ENCODE measurements at regions not wholly inside any gene's neighbourhood (a gene's known extent, or its start where the extent isn't known, plus 50 kb on each side); places are given as distances from the start of the nearest gene placed in this dataset.

DNA sequence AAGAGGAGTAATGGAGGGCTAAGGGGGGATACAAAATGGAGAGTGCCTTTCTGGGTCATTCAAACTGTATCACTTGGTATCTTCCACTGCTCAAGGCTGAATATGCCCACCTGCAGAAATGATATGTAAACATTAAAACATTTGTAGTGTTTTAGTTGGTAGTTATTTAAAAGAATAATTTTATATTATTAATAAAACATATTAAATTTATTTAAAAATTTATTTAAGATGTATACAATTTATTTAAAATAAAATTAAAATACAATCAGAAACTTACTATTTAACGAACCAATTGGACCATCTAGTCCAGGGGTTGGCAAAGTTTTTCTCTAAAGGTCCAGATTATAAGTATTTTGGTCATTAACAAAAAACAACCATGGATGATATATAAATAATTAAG, 308.5 kb downstream of the PLK2 start (continued):
- TF ChIP-seq PBX3 (IDR thresholded peaks at IDR 0.05): no peak
- no peak for TF ChIP-seq YY1 (IDR thresholded peaks at IDR 0.05; ENCODE audit: low read depth)
- TF ChIP-seq RAD21 (IDR thresholded peaks at IDR 0.05; ENCODE audit: low read length): no peak

- TF ChIP-seq EZH2phosphoT487 (IDR thresholded peaks at IDR 0.05; ENCODE audit: borderline replicate concordance, low read depth) (no peak), ELF1 (IDR thresholded peaks at IDR 0.05) (no peak), FOSL2 (IDR thresholded peaks at IDR 0.05; ENCODE audit: borderline replicate concordance, low read depth) (no peak), TAF1 (IDR thresholded peaks at IDR 0.05; ENCODE audit: borderline replicate concordance, low read depth, low read length) (no peak), NRF1 (IDR thresholded peaks at IDR 0.05; ENCODE audit: low read depth, low read length) (no peak), NFIC (IDR thresholded peaks at IDR 0.05; ENCODE audit: borderline replicate concordance) (no peak), CHD2 (IDR thresholded peaks at IDR 0.05; ENCODE audit: low read length, partially characterized antibody) (no peak), JUND (IDR thresholded peaks at IDR 0.05) (no peak)
- TF ChIP-seq, protein P1, sequence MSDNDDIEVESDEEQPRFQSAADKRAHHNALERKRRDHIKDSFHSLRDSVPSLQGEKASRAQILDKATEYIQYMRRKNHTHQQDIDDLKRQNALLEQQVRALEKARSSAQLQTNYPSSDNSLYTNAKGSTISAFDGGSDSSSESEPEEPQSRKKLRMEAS (IDR thresholded peaks at IDR 0.05; ENCODE audit: low read depth): no peak
- ChIA-PET CTCF (interaction anchor here (1.0 kb wide), 1 partner anchor 263 kb away, joined by 3 read pairs; no protein-coding TSS in a partner anchor), POLR2A (no interaction called here)
- Histone ChIP-seq H3K9me2 (no peaks in the 10 kb centered on the region), H3K4me3 (ENCODE audit: low read depth in 2 of 2, low read length in 1 of 2) (no peak overlapping the region), H3K79me2 (ENCODE audit: insufficient read depth) (no peaks in the 10 kb centered on the region), H3K27me3 (ENCODE audit: insufficient read depth) (no peaks in the 10 kb centered on the region), H3K9ac (no peak overlapping the region), H3K9me3 (no peaks in the 10 kb centered on the region), H3K36me3 (replicated peaks in 1 of 2; ENCODE audit: control insufficient read depth in 1 of 2, insufficient read depth in 2 of 2, low read length in 1 of 2) (no peaks in the 10 kb centered on the region), H3K27ac (ENCODE audit: low read depth in 2 of 2, low read length in 1 of 2) (no peak overlapping the region), H4K20me1 (ENCODE audit: insufficient read depth) (no peaks in the 10 kb centered on the region), H2AFZ (ENCODE audit: low read depth) (no peak overlapping the region), H3K4me2 (no peak overlapping the region), H3F3A (replicated peaks; ENCODE audit: insufficient read depth) (no peaks in the 10 kb centered on the region), H3K4me1 (ENCODE audit: control insufficient read depth in 1 of 2, insufficient read depth in 2 of 2, low read depth in 1 of 2, low read length in 1 of 2) (no peaks in the 10 kb centered on the region)
- 93% methylated on average over 2 of the region's 2 CpGs for WGBS (ENCODE audit: low lambda C conversion rate)
- DNase-seq: no peak
Observed at GRCh38 chr5:58150926-58151325, 309.0 kb downstream of the PLK2 start.

DNA sequence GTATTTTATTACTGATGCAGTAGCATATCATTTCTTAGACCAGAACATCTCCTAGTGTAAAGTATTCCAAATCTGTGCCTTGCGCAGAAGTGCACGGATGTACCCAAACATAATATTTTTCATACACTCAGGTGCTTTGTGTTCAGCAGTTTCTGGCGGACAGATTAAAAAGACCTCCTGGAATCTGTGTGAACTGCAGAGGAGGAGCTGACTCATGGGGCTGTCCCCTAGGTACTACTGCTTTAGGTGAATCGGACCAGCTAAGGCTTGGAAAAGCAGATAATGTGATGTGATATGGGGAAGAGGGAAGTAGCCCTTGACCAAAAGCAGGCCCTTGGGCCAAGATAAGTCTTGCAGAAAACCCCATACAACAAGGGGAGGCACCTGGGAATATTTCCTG, 310.1 kb downstream of the PLK2 start:
- no peak overlapping the region for H3K4me3 ChIP-seq (ENCODE audit: low read depth in 2 of 2, low read length in 1 of 2)
- TF ChIP-seq GATA2 (CRISPR knock-in tag; IDR thresholded peaks at IDR 0.05) (no peak), JUND (IDR thresholded peaks at IDR 0.05) (no peak), TEAD4 (IDR thresholded peaks at IDR 0.05; ENCODE audit: borderline replicate concordance, insufficient read depth) (no peak), FOXM1 (IDR thresholded peaks at IDR 0.05; ENCODE audit: low read depth) (no peak), REST (IDR thresholded peaks at IDR 0.05; ENCODE audit: low read depth, low read length) (no peak), FOXJ3 (CRISPR knock-in tag; IDR thresholded peaks at IDR 0.05) (no peak), POLR2AphosphoS5 (IDR thresholded peaks at IDR 0.05; ENCODE audit: low read depth, low read length) (no peak), NFIC (IDR thresholded peaks at IDR 0.05; ENCODE audit: borderline replicate concordance) (no peak), MEF2A (IDR thresholded peaks at IDR 0.05; ENCODE audit: borderline replicate concordance, low read depth) (no peak), PBX3 (IDR thresholded peaks at IDR 0.05) (no peak), RFX5 (IDR thresholded peaks at IDR 0.05; ENCODE audit: low read length) (no peak)
- TF ChIP-seq, protein P1 (IDR thresholded peaks at IDR 0.05; ENCODE audit: low read depth): no peak
- no peak for DNase-seq
- H3K9me3 ChIP-seq: no peaks in the 10 kb centered on the region
- H3F3A ChIP-seq (replicated peaks; ENCODE audit: insufficient read depth): no peaks in the 10 kb centered on the region
- 100% methylated on average over 4 of the region's 4 CpGs for WGBS (ENCODE audit: low lambda C conversion rate)
- no peaks in the 10 kb centered on the region for H3K79me2 ChIP-seq (ENCODE audit: insufficient read depth)
- ChIA-PET CTCF (no interaction called here), POLR2A (no interaction called here)
- H3K36me3 ChIP-seq (replicated peaks in 1 of 2; ENCODE audit: control insufficient read depth in 1 of 2, insufficient read depth in 2 of 2, low read length in 1 of 2): no peaks in the 10 kb centered on the region
- no peaks in the 10 kb centered on the region for H4K20me1 ChIP-seq (ENCODE audit: insufficient read depth)
- no peaks in the 10 kb centered on the region for H3K9me2 ChIP-seq
- no peak overlapping the region for H3K4me2 ChIP-seq
- H2AFZ ChIP-seq (ENCODE audit: low read depth): no peak overlapping the region
- no peaks in the 10 kb centered on the region for H3K4me1 ChIP-seq (ENCODE audit: control insufficient read depth in 1 of 2, insufficient read depth in 2 of 2, low read depth in 1 of 2, low read length in 1 of 2)
- no peaks in the 10 kb centered on the region for H3K27me3 ChIP-seq (ENCODE audit: insufficient read depth)
- no peak overlapping the region for H3K27ac ChIP-seq (ENCODE audit: low read depth in 2 of 2, low read length in 1 of 2)
- H3K9ac ChIP-seq: no peak overlapping the region
